NT2/D1 (cell line): ENCODE measurements at regions not wholly inside any gene's neighbourhood (a gene's known extent, or its start where the extent isn't known, plus 50 kb on each side); places are given as distances from the start of the nearest gene placed in this dataset.
"Not testable (repeated sequence)": the region's sequence is repeated elsewhere in the genome, so short reads cannot be mapped to it uniquely, and the experiment has no call there.

Experiments used
- DNase-seq: peaks from one replicate; pipeline ENCODE4 v3.0.0-alpha.2; 2011; ENCODE audit warnings: low read depth, low spot score
- H3K27me3 ChIP-seq: 2 replicates; pipeline ENCODE4 v1.6.0; 2011; ENCODE audit warnings: mild to moderate bottlenecking; ENCODE audit not compliant: insufficient read length, insufficient read depth
- H3K36me3 ChIP-seq: 2 replicates; pipeline ENCODE4 v1.6.1; 2011; ENCODE audit warnings: mild to moderate bottlenecking, low read length, mixed read lengths; ENCODE audit not compliant: insufficient read depth, insufficient read length
- H3K4me1 ChIP-seq: 2 replicates; pipeline ENCODE4 v1.5.1; 2011; ENCODE audit not compliant: insufficient read depth, insufficient read length
- H3K4me3 ChIP-seq: 2 replicates; pipeline ENCODE4 v1.5.1; 2011; ENCODE audit warnings: low read depth; ENCODE audit not compliant: insufficient read length
- H3K9ac ChIP-seq: 2 replicates; pipeline ENCODE4 v1.6.0; 2011; ENCODE audit warnings: low read depth; ENCODE audit not compliant: insufficient read length
- H3K9me3 ChIP-seq: 2 replicates; pipeline ENCODE4 v1.5.1; 2011; ENCODE audit warnings: mild to moderate bottlenecking, low read length; ENCODE audit not compliant: insufficient read depth
- SUZ12 ChIP-seq: IDR thresholded peaks from 2 replicates; pipeline ENCODE4 v1.6.1; 2011; ENCODE audit not compliant: insufficient read length, insufficient read depth; ENCODE audit errors: extremely low read depth
- YY1 ChIP-seq: IDR thresholded peaks from 2 replicates; pipeline ENCODE4 v1.6.1; 2011; ENCODE audit not compliant: insufficient read length, insufficient read depth
- ZNF274 ChIP-seq: IDR thresholded peaks from 2 replicates; pipeline ENCODE4 v1.6.1; 2011; ENCODE audit warnings: mild to moderate bottlenecking, low read depth, low read length

DNA sequence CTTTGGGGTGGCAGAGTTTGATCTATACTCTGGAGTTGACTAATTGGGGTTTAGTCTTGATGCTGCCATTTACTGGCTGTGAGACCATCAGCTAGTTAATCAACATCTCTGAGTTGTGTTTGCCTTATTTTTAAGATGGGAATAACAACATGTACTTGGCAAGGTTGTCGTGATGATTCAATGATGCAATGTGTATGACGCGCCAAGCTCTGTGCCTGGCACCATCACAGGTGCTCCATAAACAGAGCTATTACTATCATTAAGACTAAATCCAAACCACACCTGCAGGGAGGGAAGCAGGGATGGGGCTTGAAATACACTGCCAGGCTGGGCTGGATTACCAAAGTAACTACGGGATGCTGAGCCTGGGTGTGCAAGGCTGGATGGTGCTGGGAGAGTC lies 60.1 kb upstream of the E2F3 start:
- H3K27me3 ChIP-seq = no peaks in the 10 kb centered on the region
- H3K4me3 ChIP-seq = no peak overlapping the region
- H3K4me1 ChIP-seq = no peaks in the 10 kb centered on the region
- no peaks in the 10 kb centered on the region for H3K9me3 ChIP-seq
- TF ChIP-seq ZNF274 = no peak
- no peak for TF ChIP-seq YY1
- no peak for TF ChIP-seq SUZ12
- no peak overlapping the region for H3K9ac ChIP-seq
- DNase-seq = no peak
- H3K36me3 ChIP-seq = no peaks in the 10 kb centered on the region

DNA sequence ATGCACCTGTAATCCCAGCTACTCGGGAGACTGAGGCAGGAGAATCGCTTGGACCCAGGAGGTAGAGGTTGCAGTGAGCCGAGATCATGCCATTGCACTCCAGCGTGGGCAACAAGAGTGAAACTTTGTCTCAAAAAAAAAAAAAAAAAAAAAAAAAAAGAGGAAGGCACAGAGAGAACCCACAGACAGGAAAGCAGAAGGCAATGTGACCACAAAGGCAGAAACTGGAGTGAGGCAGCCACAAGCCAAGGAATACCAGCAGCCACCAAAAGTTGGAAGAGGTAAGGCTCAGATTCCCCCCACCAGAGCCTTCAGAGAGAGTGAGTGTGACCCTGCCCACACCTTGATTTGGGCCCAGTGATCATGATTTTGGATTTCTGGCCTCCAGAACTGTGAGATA lies 54.7 kb upstream of the E2F3 start:
- not testable (repeated sequence) for H3K36me3 ChIP-seq, H3K9ac ChIP-seq

DNA sequence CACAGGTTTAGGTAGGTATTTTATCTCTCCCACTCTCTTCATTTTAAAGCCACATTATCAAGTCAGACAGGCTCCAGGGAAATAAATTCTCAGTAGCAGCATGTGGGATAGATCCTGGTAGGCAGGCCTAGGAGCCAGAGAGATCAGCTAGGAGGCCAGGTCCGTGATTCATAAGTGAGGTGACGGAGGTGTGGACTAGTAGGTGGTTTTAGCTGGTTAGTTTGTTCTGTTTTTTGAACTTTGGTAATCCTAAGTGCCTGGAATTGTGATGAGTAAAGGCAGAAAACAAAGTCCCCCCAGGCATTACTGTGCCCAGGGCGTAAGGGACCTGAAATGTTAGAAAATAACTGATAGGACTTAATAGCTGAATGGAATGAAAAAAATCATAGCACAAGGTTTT lies 53.6 kb upstream of the E2F3 start:
- H3K27me3 ChIP-seq = no peaks in the 10 kb centered on the region
- 0 out of 2 replicates have a peak, but pooled peaks cover under 1% of the 10 kb centered on the region for H3K9me3 ChIP-seq
- DNase-seq = no peak
- no peak overlapping the region for H3K9ac ChIP-seq
- no peaks in the 10 kb centered on the region for H3K36me3 ChIP-seq
- H3K4me1 ChIP-seq = no peaks in the 10 kb centered on the region
- no peak overlapping the region for H3K4me3 ChIP-seq
- TF ChIP-seq ZNF274 (no peak), SUZ12 (no peak), YY1 (no peak)

More for the DNA sequence above, 54.7 kb upstream of the E2F3 start:
- not testable (repeated sequence) for DNase-seq, H3K9me3 ChIP-seq, H3K4me1 ChIP-seq, H3K27me3 ChIP-seq, H3K4me3 ChIP-seq

DNA sequence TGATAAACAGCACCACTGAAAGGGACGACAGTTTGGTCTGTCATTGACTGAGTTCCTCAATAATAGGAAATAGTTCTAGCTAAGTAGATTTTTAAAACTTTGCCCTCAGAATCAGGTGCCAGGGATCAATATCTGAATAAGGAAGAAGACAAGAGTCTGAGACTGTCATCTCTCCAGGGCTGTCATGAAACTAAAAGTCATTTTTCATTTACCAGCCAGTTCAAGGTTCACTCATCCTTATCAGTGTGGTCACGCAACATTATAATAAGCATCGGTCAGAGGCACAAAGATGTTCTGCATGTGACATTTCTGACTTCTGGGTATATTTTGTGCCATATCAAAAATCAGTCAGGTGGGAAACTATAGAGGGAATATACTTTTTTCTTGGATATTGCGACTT lies 52.5 kb upstream of the E2F3 start:
- no peak for TF ChIP-seq SUZ12
- no peak for TF ChIP-seq YY1
- TF ChIP-seq ZNF274 = no peak
- no peak overlapping the region for H3K4me3 ChIP-seq
- no peaks in the 10 kb centered on the region for H3K36me3 ChIP-seq
- no peaks in the 10 kb centered on the region for H3K4me1 ChIP-seq
- DNase-seq = no peak
- peaks cover 4% of the 10 kb centered on the region; the same call in 1 of the 2 replicates for H3K9me3 ChIP-seq
- no peaks in the 10 kb centered on the region for H3K27me3 ChIP-seq
- no peak overlapping the region for H3K9ac ChIP-seq

DNA sequence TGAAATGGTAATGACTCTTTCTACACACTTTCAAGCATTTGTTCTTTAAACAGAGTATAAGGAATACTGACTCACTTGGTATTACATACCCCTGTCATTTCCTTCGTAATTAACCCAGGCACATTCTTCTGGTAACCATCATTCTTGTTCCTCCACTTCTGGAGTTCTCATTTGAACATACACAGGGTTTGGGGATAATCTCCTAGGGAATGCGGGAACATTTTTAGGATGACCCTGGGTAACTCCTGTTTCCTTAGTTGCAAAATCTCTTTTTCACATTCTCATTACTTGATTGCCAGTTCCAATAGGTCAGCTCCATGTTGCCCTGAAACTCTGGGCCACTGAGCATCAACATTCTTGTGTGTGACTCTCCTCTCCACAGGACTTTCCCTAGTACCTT lies 51.5 kb upstream of the E2F3 start:
- Histone ChIP-seq H3K4me1 (no peaks in the 10 kb centered on the region), H3K4me3 (no peak overlapping the region), H3K27me3 (no peaks in the 10 kb centered on the region), H3K9ac (no peak overlapping the region), H3K9me3 (peaks cover 4% of the 10 kb centered on the region; the same call in 1 of the 2 replicates), H3K36me3 (no peaks in the 10 kb centered on the region)
- TF ChIP-seq ZNF274 (no peak), YY1 (no peak), SUZ12 (no peak)
- no peak for DNase-seq

DNA sequence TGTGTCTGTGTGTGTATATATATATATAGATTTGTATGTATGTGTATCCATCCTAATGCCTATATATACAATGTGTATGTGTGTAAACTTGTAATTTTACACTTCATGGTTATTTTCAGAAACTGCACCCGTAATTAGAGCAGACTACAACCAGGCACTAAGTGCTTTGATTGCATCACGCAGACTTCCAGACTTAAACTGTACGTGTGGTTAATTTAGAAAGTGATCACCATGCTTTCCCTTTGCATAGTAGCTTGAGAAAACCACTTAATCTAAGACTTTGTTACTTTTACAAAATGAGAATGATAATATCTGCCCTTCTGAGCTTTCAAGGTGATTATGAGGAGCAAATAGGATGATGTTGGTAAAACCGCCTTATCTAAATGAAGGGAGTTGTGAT lies 50.1 kb upstream of the E2F3 start:
- no peak for DNase-seq
- Histone ChIP-seq H3K9me3 (peaks cover 4% of the 10 kb centered on the region; the same call in 1 of the 2 replicates), H3K27me3 (no peaks in the 10 kb centered on the region), H3K36me3 (no peaks in the 10 kb centered on the region), H3K4me3 (no peak overlapping the region), H3K4me1 (no peaks in the 10 kb centered on the region), H3K9ac (no peak overlapping the region)
- TF ChIP-seq SUZ12 (no peak), YY1 (no peak), ZNF274 (no peak)
